ENCODE measurements at regions not wholly inside any gene's neighbourhood (a gene's known extent, or its start where the extent isn't known, plus 50 kb on each side); places are given as distances from the start of the nearest gene placed in this dataset.

- no peak for TF ChIP-seq EZH2 (IDR thresholded peaks at IDR 0.05; ENCODE audit: insufficient read depth, poor library complexity, severe bottlenecking)
- TF ChIP-seq EZH2phosphoT487 (IDR thresholded peaks at IDR 0.05; ENCODE audit: insufficient read depth, low read depth), result no peak
These were observed 113.7 kb downstream of the CRYAA start for GRCh38 chr21:43282358-43283120.

GRCh38 chr21:43281661-43282357, 113.0 kb downstream of the CRYAA start:
- H3K27me3 ChIP-seq (replicated peaks; ENCODE audit: insufficient read depth), result peaks cover 24% of the 10 kb centered on the region
- H2AFZ ChIP-seq, result no peak overlapping the region
- H3F3A ChIP-seq (ENCODE audit: insufficient read depth), result no peaks in the 10 kb centered on the region
- H3K4me3 ChIP-seq, result no peak overlapping the region
- H3K27ac ChIP-seq, result no peak overlapping the region
- no peaks in the 10 kb centered on the region for H3K9me2 ChIP-seq (ENCODE audit: insufficient read depth)
- H3K79me2 ChIP-seq (ENCODE audit: insufficient read depth), result no peaks in the 10 kb centered on the region
- H3K4me1 ChIP-seq (ENCODE audit: insufficient read depth), result no peaks in the 10 kb centered on the region
- TF ChIP-seq EZH2phosphoT487 (IDR thresholded peaks at IDR 0.05; ENCODE audit: insufficient read depth, low read depth), result no peak
- no peak for TF ChIP-seq EZH2 (IDR thresholded peaks at IDR 0.05; ENCODE audit: insufficient read depth, poor library complexity, severe bottlenecking)
- H3K36me3 ChIP-seq (ENCODE audit: low read depth), result no peaks in the 10 kb centered on the region
- in situ Hi-C loops (cut with MboI), result no loop called here
- H3K4me2 ChIP-seq (ENCODE audit: unreplicated experiment), result no peak overlapping the region
- DNase-seq, result no peak
- H4K20me1 ChIP-seq (ENCODE audit: insufficient read depth), result no peaks in the 10 kb centered on the region
- no peak overlapping the region for H3K9ac ChIP-seq
- WGBS, 2 experiments (ENCODE audit: low coverage in 1 of 2, low lambda C conversion rate in 2 of 2, missing lambda C conversion rate in 2 of 2), result 63 to 67% methylated on average over 10 to 12 of the region's 12 CpGs
- H3K9me3 ChIP-seq (ENCODE audit: low read depth), result no peaks in the 10 kb centered on the region

More at GRCh38 chr21:43282358-43283120, 113.7 kb downstream of the CRYAA start:
- Histone ChIP-seq H3F3A (ENCODE audit: insufficient read depth) (no peaks in the 10 kb centered on the region), H4K20me1 (ENCODE audit: insufficient read depth) (no peaks in the 10 kb centered on the region), H3K9ac (no peak overlapping the region), H3K79me2 (ENCODE audit: insufficient read depth) (no peaks in the 10 kb centered on the region), H2AFZ (no peak overlapping the region), H3K4me3 (no peak overlapping the region), H3K9me3 (ENCODE audit: low read depth) (no peaks in the 10 kb centered on the region), H3K9me2 (ENCODE audit: insufficient read depth) (no peaks in the 10 kb centered on the region), H3K27ac (no peak overlapping the region), H3K36me3 (ENCODE audit: low read depth) (no peaks in the 10 kb centered on the region), H3K4me1 (ENCODE audit: insufficient read depth) (no peaks in the 10 kb centered on the region), H3K27me3 (replicated peaks; ENCODE audit: insufficient read depth) (peaks cover 18% of the 10 kb centered on the region; the same call in 1 of the 2 replicates), H3K4me2 (ENCODE audit: unreplicated experiment) (no peak overlapping the region)
- WGBS, 2 experiments (ENCODE audit: low coverage in 1 of 2, low lambda C conversion rate in 2 of 2, missing lambda C conversion rate in 2 of 2), result 80 to 81% methylated on average over 22 to 23 of the region's 23 CpGs
- in situ Hi-C loops (cut with MboI), result no loop called here
- DNase-seq, result no peak

- Histone ChIP-seq H3K9ac (no peak overlapping the region), H3K4me1 (ENCODE audit: insufficient read depth) (no peaks in the 10 kb centered on the region), H3K27me3 (replicated peaks; ENCODE audit: insufficient read depth) (peaks cover 24% of the 10 kb centered on the region), H3K27ac (no peak overlapping the region), H3K9me2 (ENCODE audit: insufficient read depth) (no peaks in the 10 kb centered on the region), H3K4me2 (ENCODE audit: unreplicated experiment) (no peak overlapping the region), H4K20me1 (ENCODE audit: insufficient read depth) (no peaks in the 10 kb centered on the region), H3F3A (ENCODE audit: insufficient read depth) (no peaks in the 10 kb centered on the region), H3K79me2 (ENCODE audit: insufficient read depth) (no peaks in the 10 kb centered on the region), H3K9me3 (ENCODE audit: low read depth) (no peaks in the 10 kb centered on the region), H2AFZ (no peak overlapping the region), H3K4me3 (no peak overlapping the region), H3K36me3 (ENCODE audit: low read depth) (no peaks in the 10 kb centered on the region)
- in situ Hi-C loops (cut with MboI), result no loop called here
- 41 to 42% methylated on average over 17 of the region's 17 CpGs for WGBS, 2 experiments (ENCODE audit: low coverage in 1 of 2, low lambda C conversion rate in 2 of 2, missing lambda C conversion rate in 2 of 2)
- no peak for DNase-seq
- no peak for TF ChIP-seq EZH2phosphoT487 (IDR thresholded peaks at IDR 0.05; ENCODE audit: insufficient read depth, low read depth)
- TF ChIP-seq EZH2 (IDR thresholded peaks at IDR 0.05; ENCODE audit: insufficient read depth, poor library complexity, severe bottlenecking), result no peak
These were observed 112.3 kb downstream of the CRYAA start for GRCh38 chr21:43280949-43281633.

GRCh38 chr21:43279578-43279894, 110.7 kb downstream of the CRYAA start:
- Histone ChIP-seq H2AFZ (no peak overlapping the region), H3K4me3 (no peak overlapping the region), H3K9me3 (ENCODE audit: low read depth) (no peaks in the 10 kb centered on the region), H3K4me1 (ENCODE audit: insufficient read depth) (no peaks in the 10 kb centered on the region), H3K27me3 (replicated peaks; ENCODE audit: insufficient read depth) (peaks cover 25% of the 10 kb centered on the region), H3K4me2 (ENCODE audit: unreplicated experiment) (no peak overlapping the region), H3K9me2 (ENCODE audit: insufficient read depth) (no peaks in the 10 kb centered on the region), H3F3A (ENCODE audit: insufficient read depth) (no peaks in the 10 kb centered on the region), H3K79me2 (ENCODE audit: insufficient read depth) (no peaks in the 10 kb centered on the region), H3K27ac (no peak overlapping the region), H3K9ac (no peak overlapping the region), H4K20me1 (ENCODE audit: insufficient read depth) (no peaks in the 10 kb centered on the region), H3K36me3 (ENCODE audit: low read depth) (no peaks in the 10 kb centered on the region)
- in situ Hi-C loops (cut with MboI), result no loop called here
- TF ChIP-seq EZH2 (IDR thresholded peaks at IDR 0.05; ENCODE audit: insufficient read depth, poor library complexity, severe bottlenecking) (no peak), EZH2phosphoT487 (IDR thresholded peaks at IDR 0.05; ENCODE audit: insufficient read depth, low read depth) (no peak)
- no peak for DNase-seq
- 78 to 86% methylated on average over 7 to 11 of the region's 11 CpGs for WGBS, 2 experiments (ENCODE audit: low coverage in 1 of 2, low lambda C conversion rate in 2 of 2, missing lambda C conversion rate in 2 of 2)
